Endodermal cell (in vitro differentiated cells): ENCODE measurements at regions not wholly inside any gene's neighbourhood (a gene's known extent, or its start where the extent isn't known, plus 50 kb on each side); places are given as distances from the start of the nearest gene placed in this dataset.

Experiments
- DNase-seq: peaks from one replicate; pipeline ENCODE4 v3.0.0-alpha.2; 2017
- H3K27ac ChIP-seq: 2 replicates; pipeline ENCODE4 v1.5.1; 2013; ENCODE audit warnings: mild to moderate bottlenecking, low read depth, low read length, moderate library complexity
- H3K27me3 ChIP-seq: 2 replicates; pipeline ENCODE4 v1.6.1; 2013; ENCODE audit warnings: mild to moderate bottlenecking, low read length, moderate library complexity; ENCODE audit not compliant: insufficient read depth, control insufficient read depth, poor library complexity, severe bottlenecking
- H3K36me3 ChIP-seq: 2 replicates; pipeline ENCODE4 v1.7.0; 2013; ENCODE audit warnings: mild to moderate bottlenecking, low read length, moderate library complexity; ENCODE audit not compliant: control insufficient read depth, insufficient read depth
- H3K4me1 ChIP-seq: one replicate; pipeline ENCODE4 v1.7.0; 2013; ENCODE audit warnings: low read length; ENCODE audit not compliant: control insufficient read depth, insufficient read depth
- H3K4me3 ChIP-seq: 2 replicates; pipeline ENCODE4 v1.5.1; 2013; ENCODE audit warnings: mild to moderate bottlenecking, low read length, moderate library complexity
- H3K9ac ChIP-seq: 2 replicates; pipeline ENCODE4 v1.6.1; 2013; ENCODE audit warnings: mild to moderate bottlenecking, low read length, moderate library complexity; ENCODE audit not compliant: poor library complexity, severe bottlenecking; ENCODE audit errors: extremely low read depth
- H3K9me3 ChIP-seq: 2 replicates; pipeline ENCODE4 v1.6.1; 2013; ENCODE audit warnings: mild to moderate bottlenecking, low read length, moderate library complexity; ENCODE audit not compliant: control insufficient read depth
- H3K27ac Mint-ChIP-seq: 2 replicates; pipeline ENCODE4 v1.8.0; 2020; ENCODE audit warnings: mixed read lengths
- H3K27me3 Mint-ChIP-seq: 2 replicates; pipeline ENCODE4 v1.8.0; 2021; ENCODE audit warnings: mild to moderate bottlenecking, mixed read lengths; ENCODE audit not compliant: insufficient read depth
- H3K36me3 Mint-ChIP-seq: 2 replicates; pipeline ENCODE4 v1.8.0; 2020; ENCODE audit warnings: low read depth, mixed read lengths
- H3K4me1 Mint-ChIP-seq: 2 replicates; pipeline ENCODE4 v1.8.0; 2020; ENCODE audit warnings: mixed read lengths
- H3K4me3 Mint-ChIP-seq: 2 replicates; pipeline ENCODE4 v1.8.0; 2020; ENCODE audit warnings: mild to moderate bottlenecking, moderate library complexity, mixed read lengths
- H3K9me3 Mint-ChIP-seq: 2 replicates; pipeline ENCODE4 v1.8.0; 2020; ENCODE audit warnings: mild to moderate bottlenecking, mixed read lengths
- CTCF ChIP-seq: fragments of 200-600 bp; sonication (generic); conservative IDR thresholded peaks from 2 replicates; pipeline ENCODE4 v1.5.0; 2021; ENCODE audit warnings: antibody characterized with exemption, mild to moderate bottlenecking
- WGBS, 2 experiments: methylation state at CpG; one replicate each; pipeline versions ENCODE4 v1.1.5 to v1.1.7; 2013; ENCODE audit warnings: missing lambda C conversion rate in 2 of 2, mixed read lengths in 1 of 2; ENCODE audit not compliant: insufficient coverage in 1 of 2, insufficient read length in 1 of 2; 5-methylcytosine and 5-hydroxymethylcytosine counted together

DNA sequence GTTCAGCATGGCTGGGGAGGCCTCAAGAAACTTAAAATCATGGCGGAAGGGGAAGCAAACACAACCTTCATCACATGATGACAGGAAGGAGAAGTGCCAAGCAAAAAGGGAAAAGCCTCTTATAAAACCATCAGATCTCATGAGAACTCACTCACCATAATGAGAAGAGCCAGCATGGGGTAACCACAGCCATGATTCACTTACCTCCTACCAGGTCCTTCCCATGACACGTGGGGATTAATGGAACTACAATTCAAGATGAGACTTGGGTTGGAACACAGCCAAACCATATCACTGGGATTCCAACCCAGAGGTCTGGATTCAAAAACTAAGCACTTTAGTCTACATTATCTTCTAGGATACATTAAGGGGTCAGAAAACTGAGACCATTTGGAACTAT, 609.6 kb upstream of the SPANXN1 start:
- no peak for DNase-seq
- H3K27me3 ChIP-seq: no peaks in the 10 kb centered on the region
- H3K27ac Mint-ChIP-seq: no peak overlapping the region
- no peak for TF ChIP-seq CTCF
- H3K4me3 Mint-ChIP-seq: no peak overlapping the region
- H3K9me3 ChIP-seq: peaks cover 18% of the 10 kb centered on the region
- WGBS, 2 experiments: 45% methylated on average over 2 of the region's 2 CpGs; no CpG with 5 or more reads in 1 of the 2 experiments
- no peak overlapping the region for H3K4me3 ChIP-seq
- H3K4me1 ChIP-seq: no peaks in the 10 kb centered on the region
- no peaks in the 10 kb centered on the region for H3K27me3 Mint-ChIP-seq
- H3K9me3 Mint-ChIP-seq: peaks cover 43% of the 10 kb centered on the region
- H3K36me3 Mint-ChIP-seq: no peaks in the 10 kb centered on the region
- no peak overlapping the region for H3K27ac ChIP-seq
- H3K4me1 Mint-ChIP-seq: no peaks in the 10 kb centered on the region
- no peak overlapping the region for H3K9ac ChIP-seq
- no peaks in the 10 kb centered on the region for H3K36me3 ChIP-seq

DNA sequence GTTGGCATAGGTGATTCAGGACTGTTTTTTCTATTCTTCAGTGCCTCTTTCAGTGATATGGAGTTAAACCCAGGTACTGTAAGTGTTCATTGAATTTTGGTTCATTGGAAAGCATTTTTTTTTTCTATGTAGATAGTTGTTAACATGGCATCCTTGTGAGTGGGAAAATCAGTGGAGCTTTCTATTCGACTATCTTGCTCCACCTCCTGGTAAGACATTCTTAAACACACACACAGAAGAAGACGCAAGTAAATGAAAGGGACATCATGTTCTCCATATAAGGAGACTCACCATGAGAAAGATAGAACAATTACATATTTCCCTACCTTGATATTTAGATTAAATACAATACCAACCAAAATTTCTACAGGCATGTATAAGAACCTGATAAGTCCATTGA, 598.5 kb upstream of the SPANXN1 start:
- no peak overlapping the region for H3K9ac ChIP-seq
- H3K9me3 Mint-ChIP-seq: peaks cover 62% of the 10 kb centered on the region
- H3K27ac Mint-ChIP-seq: no peak overlapping the region
- H3K4me1 ChIP-seq: no peaks in the 10 kb centered on the region
- no peak overlapping the region for H3K4me3 Mint-ChIP-seq
- H3K36me3 Mint-ChIP-seq: no peaks in the 10 kb centered on the region
- no peak for DNase-seq
- H3K9me3 ChIP-seq: peaks cover 25% of the 10 kb centered on the region
- H3K27ac ChIP-seq: no peak overlapping the region
- no peaks in the 10 kb centered on the region for H3K36me3 ChIP-seq
- H3K4me3 ChIP-seq: no peak overlapping the region
- H3K27me3 Mint-ChIP-seq: no peaks in the 10 kb centered on the region
- H3K4me1 Mint-ChIP-seq: no peaks in the 10 kb centered on the region
- H3K27me3 ChIP-seq: no peaks in the 10 kb centered on the region
- no CpG with 5 or more reads among the region's 2 CpGs for WGBS, 2 experiments
- no peak for TF ChIP-seq CTCF

GRCh38 chrX:144681501-144681900, 565.8 kb upstream of the SPANXN1 start:
- Histone ChIP-seq H3K4me1 (no peaks in the 10 kb centered on the region), H3K27ac (no peak overlapping the region), H3K36me3 (no peaks in the 10 kb centered on the region), H3K27me3 (no peaks in the 10 kb centered on the region), H3K9me3 (peaks cover 10% of the 10 kb centered on the region), H3K9ac (no peak overlapping the region), H3K4me3 (no peak overlapping the region)
- 86 to 100% methylated on average over 1 to 5 of the region's 5 CpGs for WGBS, 2 experiments
- H3K4me1 Mint-ChIP-seq: no peaks in the 10 kb centered on the region
- TF ChIP-seq CTCF: no peak
- peaks cover 42% of the 10 kb centered on the region for H3K9me3 Mint-ChIP-seq
- no peak for DNase-seq
- H3K36me3 Mint-ChIP-seq: no peaks in the 10 kb centered on the region
- H3K27ac Mint-ChIP-seq: no peak overlapping the region
- no peaks in the 10 kb centered on the region for H3K27me3 Mint-ChIP-seq
- no peak overlapping the region for H3K4me3 Mint-ChIP-seq
